C4-2B (cell line): ENCODE measurements at regions not wholly inside any gene's neighbourhood (a gene's known extent, or its start where the extent isn't known, plus 50 kb on each side); places are given as distances from the start of the nearest gene placed in this dataset.

Experiments used
- ZFX ChIP-seq: fragments of 450-650 bp; IDR thresholded peaks from 2 replicates; pipeline ENCODE4 v1.6.1; 2017
- TF ChIP-seq, protein P1 (sequence below): fragments of 450-650 bp; conservative IDR thresholded peaks from 2 replicates; pipeline ENCODE4 v1.5.1; 2017; ENCODE audit warnings: mild to moderate bottlenecking

GRCh38 chr1:100609849-100610248 is 71.9 kb downstream of the GPR88 start:
- TF ChIP-seq, protein P1, sequence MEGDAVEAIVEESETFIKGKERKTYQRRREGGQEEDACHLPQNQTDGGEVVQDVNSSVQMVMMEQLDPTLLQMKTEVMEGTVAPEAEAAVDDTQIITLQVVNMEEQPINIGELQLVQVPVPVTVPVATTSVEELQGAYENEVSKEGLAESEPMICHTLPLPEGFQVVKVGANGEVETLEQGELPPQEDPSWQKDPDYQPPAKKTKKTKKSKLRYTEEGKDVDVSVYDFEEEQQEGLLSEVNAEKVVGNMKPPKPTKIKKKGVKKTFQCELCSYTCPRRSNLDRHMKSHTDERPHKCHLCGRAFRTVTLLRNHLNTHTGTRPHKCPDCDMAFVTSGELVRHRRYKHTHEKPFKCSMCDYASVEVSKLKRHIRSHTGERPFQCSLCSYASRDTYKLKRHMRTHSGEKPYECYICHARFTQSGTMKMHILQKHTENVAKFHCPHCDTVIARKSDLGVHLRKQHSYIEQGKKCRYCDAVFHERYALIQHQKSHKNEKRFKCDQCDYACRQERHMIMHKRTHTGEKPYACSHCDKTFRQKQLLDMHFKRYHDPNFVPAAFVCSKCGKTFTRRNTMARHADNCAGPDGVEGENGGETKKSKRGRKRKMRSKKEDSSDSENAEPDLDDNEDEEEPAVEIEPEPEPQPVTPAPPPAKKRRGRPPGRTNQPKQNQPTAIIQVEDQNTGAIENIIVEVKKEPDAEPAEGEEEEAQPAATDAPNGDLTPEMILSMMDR: no peak
- TF ChIP-seq ZFX: no peak
